Skin epidermis (tissue), 12 donors: ENCODE measurements at regions not wholly inside any gene's neighbourhood (a gene's known extent, or its start where the extent isn't known, plus 50 kb on each side); places are given as distances from the start of the nearest gene placed in this dataset.
A peak's percentile ranks its signal among the peaks of the same experiment; 100 is the strongest.
"Not testable (repeated sequence)": the region's sequence is repeated elsewhere in the genome, so short reads cannot be mapped to it uniquely, and the experiment has no call there.

Experiments
- H3K27ac ChIP-seq, 21 experiments: fragments of 200-600 bp; sonication (generic) in 11 of 21; one replicate each; pipeline ENCODE4 v1.5.0; 2020; ENCODE audit warnings: mild to moderate bottlenecking in 3 of 21, inconsistent platforms in 2 of 21, moderate library complexity in 2 of 21
- H3K4me3 ChIP-seq, 7 experiments: fragments of 200-600 bp; sonication (generic) in 2 of 7; one replicate each; pipeline ENCODE4 v1.5.0; 2020; ENCODE audit warnings: inconsistent platforms in 2 of 7, mild to moderate bottlenecking in 2 of 7, moderate library complexity in 1 of 7

- H3K27ac ChIP-seq = no peak overlapping the region
Measured at GRCh38 chr14:71165121-71166031, 258.1 kb downstream of the PCNX1 start.

DNA sequence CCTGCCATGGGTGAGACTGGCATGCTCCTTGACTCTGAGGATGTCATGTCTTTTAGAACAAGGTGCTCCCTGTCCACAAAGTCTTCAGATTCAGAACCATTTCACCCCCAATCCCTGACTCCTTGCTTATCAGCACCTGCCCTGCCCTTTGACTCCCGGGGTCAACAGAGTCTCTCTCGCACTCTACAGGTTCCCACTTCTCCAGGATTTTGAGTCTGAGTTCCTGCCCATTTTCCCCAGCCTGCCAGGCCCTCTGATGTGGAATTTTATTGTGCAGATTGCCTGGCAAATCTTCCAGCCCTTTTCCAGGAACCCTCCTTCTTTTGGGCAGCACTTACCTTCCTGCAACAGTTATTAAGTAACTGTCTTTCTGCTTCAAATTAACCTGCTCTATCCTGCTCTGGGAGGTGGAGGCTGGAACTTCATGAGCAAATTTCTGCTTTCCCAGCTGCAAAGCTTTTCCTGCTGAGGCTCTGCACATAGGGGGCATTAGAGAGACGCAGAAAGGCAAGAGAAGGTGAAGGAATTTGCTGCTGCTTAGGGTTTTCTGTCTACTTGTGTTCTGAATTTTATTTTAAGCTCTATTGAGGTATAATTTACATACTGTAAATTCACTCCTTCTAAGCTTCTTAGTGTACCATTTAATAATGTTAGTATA, 259.1 kb downstream of the PCNX1 start:
- H3K27ac ChIP-seq = no peak overlapping the region
- no peak overlapping the region for H3K4me3 ChIP-seq

More at GRCh38 chr14:71165121-71166031, 258.1 kb downstream of the PCNX1 start:
- no peak overlapping the region for H3K4me3 ChIP-seq

- not testable (repeated sequence) for H3K4me3 ChIP-seq, H3K27ac ChIP-seq
Measured at GRCh38 chr14:71167325-71167950, 260.2 kb downstream of the PCNX1 start.

DNA sequence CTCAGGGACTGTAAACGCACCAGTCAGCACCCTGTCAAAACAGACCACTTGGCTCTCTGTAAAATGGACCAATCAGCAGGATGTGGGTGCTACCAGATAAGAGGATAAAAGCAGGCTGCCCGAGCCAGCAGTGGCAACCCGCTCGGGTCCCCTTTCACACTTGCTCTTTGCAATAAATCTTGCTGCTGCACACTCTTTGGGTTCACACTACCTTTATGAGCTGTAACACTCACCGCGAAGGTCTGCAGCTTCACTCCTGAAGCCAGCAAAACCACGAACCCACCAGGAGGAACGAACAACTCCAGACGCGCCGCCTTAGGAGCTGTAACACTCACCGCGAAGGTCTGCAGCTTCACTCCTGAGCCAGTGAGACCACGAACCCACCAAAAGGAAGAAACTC, 260.9 kb downstream of the PCNX1 start:
- Histone ChIP-seq H3K4me3 (peak overlapping the region in 1 of 7 experiments; percentile 13), H3K27ac (peak overlapping the region in 1 of 21 experiments; percentile 51)

DNA sequence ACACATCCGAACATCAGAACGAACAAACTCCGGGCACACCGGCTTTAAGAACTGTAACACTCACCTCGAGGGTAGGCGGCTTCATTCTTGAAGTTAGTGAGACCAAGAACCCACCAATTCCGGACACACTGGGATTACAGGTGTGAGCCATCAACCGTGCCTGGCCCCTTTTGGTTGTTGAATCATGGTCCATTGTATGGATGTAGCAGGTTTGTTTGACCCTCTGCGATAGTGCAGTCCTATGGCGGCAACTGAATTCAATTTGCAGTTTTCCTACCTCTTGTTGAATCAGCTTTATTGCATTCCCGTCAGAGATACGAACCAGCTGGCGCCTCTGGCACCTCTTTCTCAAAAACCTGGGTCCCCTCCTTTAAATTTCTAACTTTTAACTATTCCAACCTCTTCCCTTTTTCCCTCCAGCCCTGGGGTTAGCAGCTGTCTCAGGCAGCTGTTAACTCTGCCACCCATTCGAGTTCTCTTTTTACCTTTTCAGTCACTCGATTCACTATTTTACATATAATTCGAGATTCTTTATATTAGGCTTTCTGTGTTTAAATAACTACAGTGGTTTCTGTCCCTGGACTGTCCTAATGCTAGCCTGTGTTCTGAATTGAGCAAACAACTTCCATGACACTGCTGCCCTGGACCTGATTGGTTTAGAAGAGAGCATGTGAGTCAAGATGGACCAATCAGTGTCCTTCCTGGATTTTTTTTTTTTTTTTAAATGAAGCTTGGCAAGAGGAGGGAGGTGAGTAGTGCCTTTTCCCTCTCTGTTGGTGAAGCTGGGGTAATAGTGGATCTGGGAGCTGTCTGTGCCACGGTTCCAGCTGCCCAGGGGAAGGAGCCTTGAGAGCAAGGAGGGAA, 261.5 kb downstream of the PCNX1 start:
- peak overlapping the region in 1 of 21 experiments; percentile 51 for H3K27ac ChIP-seq
- peak overlapping the region in 1 of 7 experiments; percentile 13 for H3K4me3 ChIP-seq

- H3K4me3 ChIP-seq = no peak overlapping the region
- no peak overlapping the region for H3K27ac ChIP-seq
Measured at GRCh38 chr14:71169861-71170260, 262.6 kb downstream of the PCNX1 start.

- Histone ChIP-seq H3K27ac (no peak overlapping the region), H3K4me3 (no peak overlapping the region)
Measured at GRCh38 chr14:71175491-71175890, 268.2 kb downstream of the PCNX1 start.

GRCh38 chr14:71179066-71179465, 271.8 kb downstream of the PCNX1 start:
- Histone ChIP-seq H3K4me3 (no peak overlapping the region), H3K27ac (no peak overlapping the region)

GRCh38 chr14:71180397-71180796, 273.1 kb downstream of the PCNX1 start:
- no peak overlapping the region for H3K4me3 ChIP-seq
- H3K27ac ChIP-seq = no peak overlapping the region

DNA sequence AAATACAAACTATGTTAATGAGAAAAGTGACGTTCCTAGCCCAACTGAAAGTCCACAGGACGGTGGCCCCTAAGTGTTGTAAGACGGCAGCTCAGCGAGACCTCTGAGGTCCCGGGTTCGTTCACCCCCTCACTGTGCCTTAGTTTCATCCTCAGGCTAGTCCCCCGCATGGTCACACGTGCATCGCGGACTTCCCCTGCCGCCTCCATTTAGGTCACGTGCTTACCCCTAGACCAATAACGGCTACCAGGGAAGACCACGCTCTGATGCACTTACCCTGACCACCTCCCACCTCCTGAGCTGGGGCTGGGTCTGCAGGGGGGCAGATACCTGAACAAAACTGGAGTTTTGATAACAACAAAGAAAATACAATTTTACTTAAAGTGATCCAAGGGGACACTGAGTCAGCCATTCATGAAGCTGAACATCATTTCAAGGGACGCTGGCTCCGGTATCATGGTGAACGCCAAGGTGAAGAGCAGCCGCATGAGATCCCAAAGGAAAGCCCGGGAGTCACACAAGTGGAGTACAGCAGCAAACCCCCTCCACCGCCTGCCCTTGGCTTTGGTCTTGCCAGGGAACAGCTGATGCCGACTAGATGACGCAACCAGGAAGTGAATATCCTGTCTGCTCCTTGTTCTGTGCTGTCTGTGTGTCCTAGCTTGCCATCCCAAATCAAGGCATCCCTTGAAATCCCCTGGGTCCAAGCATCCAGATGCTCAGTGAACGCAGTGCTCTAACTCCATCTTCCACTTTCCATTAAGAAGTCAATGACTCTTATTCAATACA, 274.1 kb downstream of the PCNX1 start:
- no peak overlapping the region for H3K4me3 ChIP-seq
- no peak overlapping the region for H3K27ac ChIP-seq

DNA sequence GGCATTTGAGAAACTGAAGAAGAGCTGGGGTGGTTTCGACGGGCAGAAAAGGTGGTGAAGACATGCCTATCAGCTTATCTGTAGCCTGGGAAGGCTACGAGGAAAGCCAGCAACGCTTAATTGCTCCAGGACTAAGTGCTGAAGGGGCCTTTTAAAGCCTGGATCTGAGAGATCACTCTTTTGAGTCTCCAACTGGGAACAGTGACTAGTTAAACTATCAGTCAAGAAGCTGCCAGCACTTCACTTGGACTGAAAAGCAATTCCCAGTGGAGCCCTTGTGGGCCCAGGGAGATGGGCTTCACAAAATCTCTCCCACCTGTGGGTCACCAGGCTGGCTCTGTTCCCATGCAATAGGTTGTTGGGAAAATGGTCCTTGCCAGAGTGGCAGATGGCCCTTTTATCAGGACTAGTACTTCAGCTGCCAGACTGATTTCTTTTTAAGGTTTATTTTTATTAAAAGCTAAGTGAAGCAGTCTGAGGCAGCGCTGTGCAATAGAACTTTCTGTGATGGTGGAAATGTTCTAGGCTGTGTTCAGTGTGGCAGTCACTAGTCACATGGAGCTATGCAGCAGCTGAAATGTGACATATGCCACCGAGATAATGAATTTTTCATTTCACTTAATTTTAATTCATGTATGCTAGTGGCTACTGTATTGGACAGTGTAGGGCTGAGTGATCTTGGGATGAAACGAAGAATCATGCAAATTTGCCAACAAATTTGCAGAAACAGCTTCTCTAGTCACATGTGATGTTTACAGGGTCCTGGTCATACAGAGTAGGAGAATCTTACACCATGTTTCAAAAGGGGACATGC, 276.8 kb downstream of the PCNX1 start:
- H3K27ac ChIP-seq = no peak overlapping the region

DNA sequence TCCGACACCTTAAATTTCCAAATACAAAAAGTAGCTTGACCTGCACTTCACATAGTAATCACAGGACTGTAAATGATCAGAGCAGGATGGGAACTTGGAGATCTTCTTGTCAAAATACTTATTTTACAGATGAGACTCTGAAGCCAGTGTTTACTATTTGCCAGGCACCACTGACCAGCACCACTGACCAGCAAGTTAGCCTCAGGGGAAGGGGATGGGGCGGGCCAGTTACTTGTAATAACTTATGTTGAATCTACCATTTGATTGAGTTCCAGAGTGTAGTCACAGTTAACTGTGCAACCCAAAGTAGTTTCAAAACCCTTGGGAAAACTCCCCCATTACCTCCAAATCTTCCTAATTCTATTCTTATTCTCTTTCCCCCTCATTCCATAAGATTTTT, 278.4 kb downstream of the PCNX1 start:
- no peak overlapping the region for H3K27ac ChIP-seq
- no peak overlapping the region for H3K4me3 ChIP-seq

More for the DNA sequence above, 276.8 kb downstream of the PCNX1 start:
- H3K4me3 ChIP-seq = no peak overlapping the region

DNA sequence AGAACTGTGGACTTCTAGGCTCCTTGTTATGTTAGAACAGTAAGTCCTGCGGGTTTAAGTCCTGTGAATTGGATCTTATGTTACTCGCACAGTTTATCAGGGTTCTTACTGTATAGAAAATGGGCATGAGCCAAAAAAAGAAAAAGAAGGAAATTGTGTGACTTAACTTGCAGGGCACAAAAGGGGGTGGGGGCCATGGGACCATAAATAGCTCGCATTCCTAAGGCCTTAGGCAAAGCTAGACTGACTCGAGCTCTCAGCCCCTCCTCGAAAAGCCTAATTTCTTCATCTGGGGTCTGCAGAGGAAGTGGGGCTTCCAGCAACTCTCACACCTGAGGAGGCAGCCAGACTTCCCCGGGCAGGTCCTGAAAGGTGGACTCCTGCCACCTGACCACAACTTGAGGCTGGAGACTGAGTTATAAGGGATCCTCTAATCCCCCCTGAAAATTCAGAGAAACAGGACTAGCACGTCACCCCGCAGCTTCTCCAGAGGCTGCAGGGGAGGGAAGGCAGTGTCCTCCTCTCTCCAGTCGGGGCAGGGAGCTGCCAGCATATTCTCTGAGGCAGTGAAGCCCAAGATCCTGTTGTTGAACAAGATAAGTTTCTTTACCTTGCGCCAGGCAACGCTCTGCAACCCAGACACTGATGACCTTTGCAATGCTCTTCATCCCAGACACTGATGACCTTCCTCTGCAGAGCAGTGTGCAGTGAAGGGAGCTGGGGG, 280.5 kb downstream of the PCNX1 start:
- no peak overlapping the region for H3K4me3 ChIP-seq
- H3K27ac ChIP-seq = no peak overlapping the region

DNA sequence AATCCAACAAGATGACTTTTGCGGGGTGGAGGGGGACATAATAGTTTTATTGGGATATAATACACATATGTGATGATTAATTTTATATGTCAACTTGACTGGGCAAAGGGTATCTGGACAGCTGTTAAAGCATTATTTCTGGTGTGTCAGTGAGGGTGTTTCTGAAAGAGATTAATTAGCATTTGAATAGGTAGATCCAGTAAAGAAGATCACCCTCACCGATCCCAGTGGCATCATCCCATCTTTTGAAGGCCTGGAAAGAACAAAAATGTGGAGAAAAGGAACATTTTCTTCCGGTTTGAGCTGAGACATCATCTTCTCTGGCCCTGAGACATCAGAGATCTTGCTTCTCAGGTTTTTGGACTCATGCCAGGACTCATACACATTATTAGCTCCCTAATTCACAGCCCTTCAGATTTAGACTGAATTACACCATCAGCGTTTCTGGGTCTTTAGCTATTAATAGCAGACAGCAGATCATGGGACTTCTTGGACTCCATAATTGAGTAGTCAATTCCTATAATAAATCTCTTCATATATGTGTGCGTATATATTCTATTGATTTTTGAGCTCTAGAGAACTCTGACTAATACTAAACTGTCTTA, 283.6 kb downstream of the PCNX1 start:
- Histone ChIP-seq H3K27ac (no peak overlapping the region), H3K4me3 (no peak overlapping the region)

- no peak overlapping the region for H3K4me3 ChIP-seq
Measured at GRCh38 chr14:71193663-71194062, 286.4 kb downstream of the PCNX1 start.

DNA sequence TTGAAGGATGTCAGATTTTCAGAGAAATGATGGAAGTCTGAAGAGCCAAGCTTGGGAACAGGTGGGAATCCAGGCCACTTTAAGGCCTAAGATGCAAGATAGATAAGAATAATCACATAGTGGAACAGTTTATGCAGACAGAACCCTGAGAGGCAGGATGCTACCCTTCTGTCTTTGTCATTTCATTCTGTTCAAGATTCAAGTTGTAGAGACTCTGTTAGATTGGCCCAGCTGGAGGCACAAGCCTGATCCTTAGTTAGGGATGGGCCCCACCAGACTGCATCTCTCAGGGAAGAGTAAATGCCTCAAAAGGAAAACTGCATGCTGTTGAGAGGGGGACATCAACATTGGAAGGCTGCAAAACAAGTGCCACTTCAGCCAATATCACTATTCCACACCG, 287.0 kb downstream of the PCNX1 start:
- H3K4me3 ChIP-seq = no peak overlapping the region

More at GRCh38 chr14:71193663-71194062, 286.4 kb downstream of the PCNX1 start:
- no peak overlapping the region for H3K27ac ChIP-seq

GRCh38 chr14:71196921-71197320, 289.7 kb downstream of the PCNX1 start:
- Histone ChIP-seq H3K27ac (no peak overlapping the region), H3K4me3 (no peak overlapping the region)

More for the DNA sequence above, 287.0 kb downstream of the PCNX1 start:
- H3K27ac ChIP-seq = no peak overlapping the region
